ENCODE measurements at regions not wholly inside any gene's neighbourhood (a gene's known extent, or its start where the extent isn't known, plus 50 kb on each side); places are given as distances from the start of the nearest gene placed in this dataset.
"Not testable (repeated sequence)": the region's sequence is repeated elsewhere in the genome, so short reads cannot be mapped to it uniquely, and the experiment has no call there.

GRCh38 chr2:185952100-185952499 lies 213.5 kb downstream of the FSIP2 start:
- Histone ChIP-seq H3K36me3 (ENCODE audit: insufficient read depth, low read depth, low read length) (no peaks in the 10 kb centered on the region), H3K27me3 (ENCODE audit: insufficient read depth, low read length) (no peaks in the 10 kb centered on the region), H3K9me3 (ENCODE audit: insufficient read depth, low read depth, low read length) (no peaks in the 10 kb centered on the region), H3K4me1 (ENCODE audit: insufficient read depth, low read length) (no peaks in the 10 kb centered on the region), H3K27ac (ENCODE audit: low read length) (no peak overlapping the region), H3K9ac (ENCODE audit: low read depth, low read length) (no peak overlapping the region), H3K4me3 (ENCODE audit: low read length) (no peak overlapping the region)

- no peaks in the 10 kb centered on the region for H3K4me1 ChIP-seq (ENCODE audit: insufficient read depth, low read length)
- no peak overlapping the region for H3K4me3 ChIP-seq (ENCODE audit: low read length)
- no peak overlapping the region for H3K27ac ChIP-seq (ENCODE audit: low read length)
- H3K9ac ChIP-seq (ENCODE audit: low read depth, low read length), result no peak overlapping the region
- H3K27me3 ChIP-seq (ENCODE audit: insufficient read depth, low read length), result no peaks in the 10 kb centered on the region
- H3K9me3 ChIP-seq (ENCODE audit: insufficient read depth, low read depth, low read length), result no peaks in the 10 kb centered on the region; the same call in 1 of the 2 replicates
- no peaks in the 10 kb centered on the region for H3K36me3 ChIP-seq (ENCODE audit: insufficient read depth, low read depth, low read length)
Observed at GRCh38 chr2:185954389-185954788, 215.8 kb downstream of the FSIP2 start.

- H3K4me1 ChIP-seq (ENCODE audit: insufficient read depth, low read length), result no peaks in the 10 kb centered on the region
- H3K27ac ChIP-seq (ENCODE audit: low read length), result no peak overlapping the region
- peaks cover 5% of the 10 kb centered on the region; the same call in 1 of the 2 replicates for H3K9me3 ChIP-seq (ENCODE audit: insufficient read depth, low read depth, low read length)
- no peaks in the 10 kb centered on the region for H3K27me3 ChIP-seq (ENCODE audit: insufficient read depth, low read length)
- no peak overlapping the region for H3K9ac ChIP-seq (ENCODE audit: low read depth, low read length)
- H3K36me3 ChIP-seq (ENCODE audit: insufficient read depth, low read depth, low read length), result no peaks in the 10 kb centered on the region
- H3K4me3 ChIP-seq (ENCODE audit: low read length), result no peak overlapping the region
Observed at GRCh38 chr2:185955050-185955449, 216.4 kb downstream of the FSIP2 start.

- Histone ChIP-seq H3K36me3 (ENCODE audit: insufficient read depth, low read depth, low read length) (no peaks in the 10 kb centered on the region), H3K9me3 (ENCODE audit: insufficient read depth, low read depth, low read length) (no peaks in the 10 kb centered on the region), H3K27ac (ENCODE audit: low read length) (no peak overlapping the region), H3K4me3 (ENCODE audit: low read length) (no peak overlapping the region), H3K4me1 (ENCODE audit: insufficient read depth, low read length) (no peaks in the 10 kb centered on the region), H3K9ac (ENCODE audit: low read depth, low read length) (no peak overlapping the region), H3K27me3 (ENCODE audit: insufficient read depth, low read length) (no peaks in the 10 kb centered on the region)
Observed at GRCh38 chr2:185967335-185967734, 228.7 kb downstream of the FSIP2 start.

GRCh38 chr2:185970148-185970852 lies 231.7 kb downstream of the FSIP2 start:
- Histone ChIP-seq H3K4me3 (ENCODE audit: low read length) (no peak overlapping the region), H3K9me3 (ENCODE audit: insufficient read depth, low read depth, low read length) (no peaks in the 10 kb centered on the region), H3K27ac (ENCODE audit: low read length) (no peak overlapping the region), H3K4me1 (ENCODE audit: insufficient read depth, low read length) (no peaks in the 10 kb centered on the region), H3K9ac (ENCODE audit: low read depth, low read length) (no peak overlapping the region), H3K27me3 (ENCODE audit: insufficient read depth, low read length) (no peaks in the 10 kb centered on the region), H3K36me3 (ENCODE audit: insufficient read depth, low read depth, low read length) (no peaks in the 10 kb centered on the region)

GRCh38 chr2:185978634-185979407 lies 240.2 kb downstream of the FSIP2 start:
- H3K9ac ChIP-seq (ENCODE audit: low read depth, low read length), result no peak overlapping the region
- H3K27ac ChIP-seq (ENCODE audit: low read length), result no peak overlapping the region
- no peaks in the 10 kb centered on the region for H3K36me3 ChIP-seq (ENCODE audit: insufficient read depth, low read depth, low read length)
- H3K4me3 ChIP-seq (ENCODE audit: low read length), result no peak overlapping the region
- no peaks in the 10 kb centered on the region for H3K27me3 ChIP-seq (ENCODE audit: insufficient read depth, low read length)
- H3K4me1 ChIP-seq (ENCODE audit: insufficient read depth, low read length), result no peaks in the 10 kb centered on the region
- no peaks in the 10 kb centered on the region for H3K9me3 ChIP-seq (ENCODE audit: insufficient read depth, low read depth, low read length)

GRCh38 chr2:185979546-185980071 lies 241.0 kb downstream of the FSIP2 start:
- H3K36me3 ChIP-seq (ENCODE audit: insufficient read depth, low read depth, low read length), result no peaks in the 10 kb centered on the region
- H3K9ac ChIP-seq (ENCODE audit: low read depth, low read length), result no peak overlapping the region
- no peaks in the 10 kb centered on the region for H3K4me1 ChIP-seq (ENCODE audit: insufficient read depth, low read length)
- no peaks in the 10 kb centered on the region for H3K27me3 ChIP-seq (ENCODE audit: insufficient read depth, low read length)
- H3K9me3 ChIP-seq (ENCODE audit: insufficient read depth, low read depth, low read length), result no peaks in the 10 kb centered on the region
- H3K4me3 ChIP-seq (ENCODE audit: low read length), result no peak overlapping the region
- no peak overlapping the region for H3K27ac ChIP-seq (ENCODE audit: low read length)

GRCh38 chr2:185980944-185981343 lies 242.3 kb downstream of the FSIP2 start:
- H3K4me3 ChIP-seq (ENCODE audit: low read length), result no peak overlapping the region
- H3K27ac ChIP-seq (ENCODE audit: low read length), result no peak overlapping the region
- no peaks in the 10 kb centered on the region for H3K36me3 ChIP-seq (ENCODE audit: insufficient read depth, low read depth, low read length)
- no peaks in the 10 kb centered on the region for H3K9me3 ChIP-seq (ENCODE audit: insufficient read depth, low read depth, low read length)
- H3K9ac ChIP-seq (ENCODE audit: low read depth, low read length), result no peak overlapping the region
- H3K4me1 ChIP-seq (ENCODE audit: insufficient read depth, low read length), result no peaks in the 10 kb centered on the region
- H3K27me3 ChIP-seq (ENCODE audit: insufficient read depth, low read length), result no peaks in the 10 kb centered on the region

- no peak overlapping the region for H3K9ac ChIP-seq (ENCODE audit: low read depth, low read length)
- no peaks in the 10 kb centered on the region for H3K4me1 ChIP-seq (ENCODE audit: insufficient read depth, low read length)
- H3K9me3 ChIP-seq (ENCODE audit: insufficient read depth, low read depth, low read length), result no peaks in the 10 kb centered on the region
- H3K4me3 ChIP-seq (ENCODE audit: low read length), result no peak overlapping the region
- no peaks in the 10 kb centered on the region for H3K36me3 ChIP-seq (ENCODE audit: insufficient read depth, low read depth, low read length)
- H3K27ac ChIP-seq (ENCODE audit: low read length), result no peak overlapping the region
- no peaks in the 10 kb centered on the region for H3K27me3 ChIP-seq (ENCODE audit: insufficient read depth, low read length)
Observed at GRCh38 chr2:185984670-185985069, 246.1 kb downstream of the FSIP2 start.

- H3K27ac ChIP-seq (ENCODE audit: low read length); H3K36me3 ChIP-seq (ENCODE audit: insufficient read depth, low read depth, low read length); H3K9me3 ChIP-seq (ENCODE audit: insufficient read depth, low read depth, low read length); H3K9ac ChIP-seq (ENCODE audit: low read depth, low read length); H3K27me3 ChIP-seq (ENCODE audit: insufficient read depth, low read length); H3K4me3 ChIP-seq (ENCODE audit: low read length); H3K4me1 ChIP-seq (ENCODE audit: insufficient read depth, low read length): not testable (repeated sequence)
Observed at GRCh38 chr2:185988907-185989306, 250.3 kb downstream of the FSIP2 start.

- H3K9ac ChIP-seq (ENCODE audit: low read depth, low read length), result no peak overlapping the region
- no peaks in the 10 kb centered on the region for H3K27me3 ChIP-seq (ENCODE audit: insufficient read depth, low read length)
- H3K36me3 ChIP-seq (ENCODE audit: insufficient read depth, low read depth, low read length), result no peaks in the 10 kb centered on the region
- H3K9me3 ChIP-seq (ENCODE audit: insufficient read depth, low read depth, low read length), result no peaks in the 10 kb centered on the region
- no peak overlapping the region for H3K27ac ChIP-seq (ENCODE audit: low read length)
- H3K4me1 ChIP-seq (ENCODE audit: insufficient read depth, low read length), result no peaks in the 10 kb centered on the region
- H3K4me3 ChIP-seq (ENCODE audit: low read length), result no peak overlapping the region
Observed at GRCh38 chr2:185990861-185991525, 252.4 kb downstream of the FSIP2 start.

All from iPS-20b (cell line).